HG03139 (cell line): ENCODE measurements at regions not wholly inside any gene's neighbourhood (a gene's known extent, or its start where the extent isn't known, plus 50 kb on each side); places are given as distances from the start of the nearest gene placed in this dataset.

ENCODE experiments used
- ATAC-seq: cut with Tn5 transposase; IDR thresholded peaks from one replicate; pipeline ENCODE4 v1.9.1; 2021; ENCODE audit not compliant: unreplicated experiment

DNA sequence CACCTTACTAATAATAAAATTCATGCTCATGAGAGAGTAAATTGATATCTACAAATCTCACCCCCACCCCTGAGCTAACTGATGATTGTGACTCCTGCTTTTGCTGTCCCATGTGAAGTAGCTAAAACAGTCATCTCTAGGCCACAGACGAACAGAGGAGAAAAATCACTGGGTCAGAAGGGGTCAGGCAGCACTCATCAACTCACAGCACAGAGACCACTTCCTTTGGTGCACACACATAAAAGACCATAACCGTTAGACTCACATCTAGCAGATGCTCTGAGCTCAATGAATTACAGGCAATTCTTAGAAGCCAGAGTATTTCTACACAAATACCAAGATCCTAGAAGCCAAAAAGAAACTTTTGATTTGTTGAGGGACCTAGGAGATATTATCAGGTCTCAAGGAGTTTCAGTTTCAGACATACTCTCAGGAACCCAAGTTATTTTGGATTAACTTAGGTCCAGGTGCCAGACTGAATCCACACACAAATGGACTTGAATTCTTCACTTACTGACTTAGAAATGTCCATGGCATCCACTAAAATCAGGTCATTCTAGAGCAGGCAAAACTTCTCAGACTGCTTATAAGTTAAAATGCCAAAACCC is 65.0 kb upstream of the TES start:
- ATAC-seq, result peak; percentile 88

DNA sequence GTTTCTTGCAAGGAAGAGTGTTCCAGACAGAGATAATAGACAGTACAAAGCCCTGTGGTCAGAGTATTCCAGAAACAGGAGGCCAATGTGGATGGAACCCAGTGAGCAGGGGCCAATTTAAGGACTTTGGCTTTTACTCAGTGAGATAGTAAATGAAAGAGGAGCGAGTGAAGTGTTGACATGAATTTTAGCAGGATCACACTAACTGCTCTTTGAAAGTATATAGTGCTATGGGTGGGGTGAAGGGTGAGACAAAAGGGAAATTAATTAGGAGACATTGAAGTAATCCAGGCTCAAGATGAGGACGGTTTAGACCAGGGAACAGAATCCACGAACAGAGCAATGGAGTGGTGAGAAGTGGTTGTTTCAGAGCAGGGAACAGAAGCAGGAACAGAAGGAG is 62.2 kb upstream of the TES start:
- ATAC-seq, result no peak

DNA sequence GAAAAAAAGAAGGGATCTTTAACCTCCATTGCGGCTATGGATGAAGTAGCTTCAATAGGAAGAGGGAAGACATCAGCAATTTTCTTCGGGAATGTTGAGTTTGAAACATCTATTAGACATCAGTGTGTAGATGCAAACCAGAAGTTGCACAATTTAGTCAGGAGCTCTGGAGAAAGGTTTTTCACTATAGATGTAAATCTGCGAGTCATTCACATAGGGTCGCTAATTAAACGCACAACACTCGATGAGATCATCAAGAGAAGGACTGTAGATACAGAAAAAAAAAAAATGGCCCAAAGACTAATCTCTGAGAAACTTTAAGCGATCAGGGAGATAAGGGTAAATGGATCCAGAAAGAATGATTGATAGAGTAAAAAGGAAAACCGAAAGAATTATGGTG is 61.7 kb upstream of the TES start:
- no peak for ATAC-seq

DNA sequence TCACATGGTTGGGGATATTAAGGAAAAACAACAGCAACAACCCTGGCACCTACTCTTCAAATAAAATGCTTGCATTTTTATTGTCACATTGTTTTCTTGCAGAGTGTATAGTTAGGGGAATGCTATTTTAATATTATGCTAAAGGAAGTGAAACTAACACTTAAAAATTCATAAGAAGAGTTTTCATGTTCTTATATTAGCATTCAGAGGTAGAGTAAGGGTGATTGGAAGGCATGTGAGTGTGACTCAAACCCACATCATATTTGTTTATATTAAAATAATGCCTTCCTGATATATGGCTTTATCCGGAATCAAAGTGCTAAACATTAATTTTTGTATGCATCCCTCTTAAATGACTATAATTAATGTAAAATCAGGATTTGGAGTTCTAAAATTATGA is 59.8 kb upstream of the TES start:
- ATAC-seq, result peak; percentile 95

DNA sequence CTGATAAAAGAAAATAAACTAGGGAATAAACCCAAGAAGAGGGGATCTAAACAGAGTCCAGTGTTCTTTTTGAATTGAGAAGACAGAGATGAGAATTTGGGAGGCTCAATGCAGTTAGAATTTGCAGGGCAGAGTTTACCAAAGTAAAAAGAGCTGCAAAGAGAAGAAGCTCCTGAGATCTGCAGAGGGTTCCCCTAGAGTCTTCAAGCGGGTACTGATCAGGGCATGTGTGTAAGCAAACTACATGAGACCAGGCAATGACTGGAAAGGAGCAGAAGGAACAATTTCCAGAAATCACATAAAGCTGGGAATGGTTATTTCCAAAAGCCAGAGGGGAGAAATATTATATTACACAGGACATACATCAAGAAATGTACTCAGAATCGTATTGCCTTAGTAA is 58.1 kb upstream of the TES start:
- no peak for ATAC-seq

DNA sequence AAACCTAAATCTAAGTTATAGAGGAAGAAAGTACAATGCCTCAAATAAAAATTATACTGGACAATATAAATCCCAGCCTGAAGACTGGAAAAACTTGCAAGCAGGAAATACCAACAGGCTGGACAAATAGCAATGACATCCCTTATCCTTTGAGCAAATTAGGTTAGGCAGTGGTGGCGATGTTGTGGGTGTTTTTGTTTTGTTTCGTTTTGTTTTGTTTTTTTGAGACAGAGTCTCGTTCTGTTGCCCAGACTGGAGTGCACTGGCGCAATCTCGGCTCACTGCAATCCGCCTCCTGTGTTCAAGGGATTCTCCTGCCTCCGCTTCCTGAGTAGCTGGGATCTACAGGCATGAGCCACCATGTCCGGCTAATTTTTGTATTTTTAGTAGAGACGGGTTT is 57.3 kb upstream of the TES start:
- no peak for ATAC-seq

DNA sequence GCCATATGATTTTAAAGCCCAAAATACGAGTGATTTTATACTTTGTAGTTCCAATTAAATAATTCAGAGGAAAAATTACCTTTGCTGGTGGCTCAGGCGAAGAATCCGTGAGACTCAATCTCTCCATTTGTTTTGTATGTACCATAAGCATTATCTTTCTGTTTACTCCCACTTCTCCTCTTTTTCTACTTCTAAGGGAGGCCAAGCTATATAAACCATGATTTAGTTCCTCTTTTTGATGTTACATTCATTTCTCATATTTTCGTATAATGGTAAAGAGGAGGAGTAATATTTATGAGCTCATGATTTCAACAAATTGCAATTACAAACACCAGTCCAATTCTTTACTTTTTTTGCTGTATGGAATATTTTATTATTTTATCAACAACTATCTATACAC is 50.6 kb upstream of the TES start:
- no peak for ATAC-seq
